HUES48 (cell line): ENCODE measurements at regions not wholly inside any gene's neighbourhood (a gene's known extent, or its start where the extent isn't known, plus 50 kb on each side); places are given as distances from the start of the nearest gene placed in this dataset.
"Not testable (repeated sequence)": the region's sequence is repeated elsewhere in the genome, so short reads cannot be mapped to it uniquely, and the experiment has no call there.

Experiments
- H3K27ac ChIP-seq: one replicate; pipeline ENCODE4 v1.7.0; 2013; ENCODE audit warnings: low read depth, low read length, inconsistent platforms
- H3K27me3 ChIP-seq: 2 replicates; pipeline ENCODE4 v1.6.1; 2013; ENCODE audit warnings: mild to moderate bottlenecking, low read length; ENCODE audit not compliant: control insufficient read depth, insufficient read depth
- H3K36me3 ChIP-seq: 2 replicates; pipeline ENCODE4 v1.6.1; 2013; ENCODE audit warnings: low read length; ENCODE audit not compliant: control insufficient read depth, insufficient read depth
- H3K4me1 ChIP-seq: 2 replicates; pipeline ENCODE4 v1.6.1; 2013; ENCODE audit warnings: mild to moderate bottlenecking, low read length; ENCODE audit not compliant: control insufficient read depth, insufficient read depth
- H3K4me3 ChIP-seq: 2 replicates; pipeline ENCODE4 v1.5.1; 2013; ENCODE audit warnings: mild to moderate bottlenecking, low read depth, low read length
- H3K9ac ChIP-seq: 2 replicates; pipeline ENCODE4 v1.6.1; 2013; ENCODE audit warnings: mild to moderate bottlenecking, low read depth, low read length, moderate library complexity
- H3K9me3 ChIP-seq: 2 replicates; pipeline ENCODE4 v1.6.1; 2013; ENCODE audit warnings: low read length; ENCODE audit not compliant: control insufficient read depth, insufficient read depth

- H3K27me3 ChIP-seq, H3K4me1 ChIP-seq, H3K9ac ChIP-seq, H3K27ac ChIP-seq, H3K36me3 ChIP-seq, H3K4me3 ChIP-seq: not testable (repeated sequence)
- H3K9me3 ChIP-seq = peaks cover 17% of the 10 kb centered on the region
Observed at GRCh38 chr15:20334451-20334850, 207.1 kb downstream of the GOLGA6L6 start.

GRCh38 chr15:20325751-20326150 is 215.8 kb downstream of the GOLGA6L6 start:
- not testable (repeated sequence) for H3K27me3 ChIP-seq, H3K27ac ChIP-seq, H3K4me1 ChIP-seq, H3K4me3 ChIP-seq, H3K36me3 ChIP-seq, H3K9ac ChIP-seq
- peaks cover 12% of the 10 kb centered on the region for H3K9me3 ChIP-seq

- not testable (repeated sequence) for H3K27me3 ChIP-seq, H3K4me1 ChIP-seq, H3K36me3 ChIP-seq, H3K4me3 ChIP-seq, H3K9ac ChIP-seq, H3K27ac ChIP-seq
- H3K9me3 ChIP-seq = peaks cover 29% of the 10 kb centered on the region
Observed at GRCh38 chr15:20317132-20317531, 224.5 kb downstream of the GOLGA6L6 start.

GRCh38 chr15:20311014-20311680 is 230.5 kb downstream of the GOLGA6L6 start:
- not testable (repeated sequence) for H3K4me1 ChIP-seq, H3K4me3 ChIP-seq, H3K36me3 ChIP-seq, H3K27me3 ChIP-seq, H3K9ac ChIP-seq, H3K27ac ChIP-seq
- H3K9me3 ChIP-seq = peaks cover 41% of the 10 kb centered on the region

- H3K4me1 ChIP-seq = no peaks in the 10 kb centered on the region
- H3K9ac ChIP-seq = no peak overlapping the region
- H3K4me3 ChIP-seq = no peak overlapping the region
- H3K27ac ChIP-seq = no peak overlapping the region
- H3K27me3 ChIP-seq = no peaks in the 10 kb centered on the region
- no peaks in the 10 kb centered on the region for H3K36me3 ChIP-seq
- H3K9me3 ChIP-seq = peaks cover 41% of the 10 kb centered on the region
Observed at GRCh38 chr15:20310603-20311002, 231.0 kb downstream of the GOLGA6L6 start.

GRCh38 chr15:20309966-20310365 is 231.6 kb downstream of the GOLGA6L6 start:
- not testable (repeated sequence) for H3K36me3 ChIP-seq, H3K27me3 ChIP-seq, H3K4me1 ChIP-seq, H3K4me3 ChIP-seq, H3K9ac ChIP-seq, H3K27ac ChIP-seq
- peaks cover 44% of the 10 kb centered on the region for H3K9me3 ChIP-seq

GRCh38 chr15:20309395-20309794 is 232.2 kb downstream of the GOLGA6L6 start:
- not testable (repeated sequence) for H3K9ac ChIP-seq, H3K27me3 ChIP-seq, H3K4me1 ChIP-seq, H3K27ac ChIP-seq, H3K36me3 ChIP-seq, H3K4me3 ChIP-seq
- peaks cover 49% of the 10 kb centered on the region for H3K9me3 ChIP-seq

- Histone ChIP-seq H3K4me3 (0 out of 2 replicates have a peak overlapping the region, but pooled peaks have one; percentile 30), H3K9me3 (peaks cover 59% of the 10 kb centered on the region)
- not testable (repeated sequence) for H3K9ac ChIP-seq, H3K36me3 ChIP-seq, H3K27ac ChIP-seq, H3K27me3 ChIP-seq, H3K4me1 ChIP-seq
Observed at GRCh38 chr15:20308027-20308690, 233.4 kb downstream of the GOLGA6L6 start.

- H3K27me3 ChIP-seq, H3K27ac ChIP-seq, H3K4me3 ChIP-seq, H3K4me1 ChIP-seq, H3K9ac ChIP-seq, H3K36me3 ChIP-seq: not testable (repeated sequence)
- peaks cover 61% of the 10 kb centered on the region for H3K9me3 ChIP-seq
Observed at GRCh38 chr15:20307137-20307536, 234.5 kb downstream of the GOLGA6L6 start.

GRCh38 chr15:20306497-20307106 is 235.0 kb downstream of the GOLGA6L6 start:
- H3K27ac ChIP-seq, H3K4me1 ChIP-seq, H3K9ac ChIP-seq, H3K27me3 ChIP-seq, H3K36me3 ChIP-seq, H3K4me3 ChIP-seq: not testable (repeated sequence)
- peaks cover 67% of the 10 kb centered on the region for H3K9me3 ChIP-seq

GRCh38 chr15:20305912-20306311 is 235.7 kb downstream of the GOLGA6L6 start:
- H3K4me3 ChIP-seq, H3K9ac ChIP-seq, H3K4me1 ChIP-seq, H3K27ac ChIP-seq, H3K27me3 ChIP-seq, H3K36me3 ChIP-seq: not testable (repeated sequence)
- H3K9me3 ChIP-seq = peaks cover 72% of the 10 kb centered on the region
